NCI-H1930 (cell line): ENCODE measurements at regions not wholly inside any gene's neighbourhood (a gene's known extent, or its start where the extent isn't known, plus 50 kb on each side); places are given as distances from the start of the nearest gene placed in this dataset.
"Not testable (repeated sequence)": the region's sequence is repeated elsewhere in the genome, so short reads cannot be mapped to it uniquely, and the experiment has no call there.

ENCODE experiments used
- DNase-seq, 2 experiments: peaks; one replicate each; lab custom pipeline; 2025; lab: John Stamatoyannopoulos, UW

GRCh38 chr4:103853146-103853545 is 133.4 kb upstream of the TACR3 start:
- DNase-seq = no peak

- DNase-seq = no peak
Measured at GRCh38 chr4:103845075-103845474, 125.3 kb upstream of the TACR3 start.

- DNase-seq = no peak
Measured at GRCh38 chr4:103842637-103843239, 123.0 kb upstream of the TACR3 start.

GRCh38 chr4:103842076-103842475 is 122.3 kb upstream of the TACR3 start:
- no peak for DNase-seq

GRCh38 chr4:103810308-103810707 is 90.5 kb upstream of the TACR3 start:
- not testable (repeated sequence) for DNase-seq

GRCh38 chr4:103802766-103803165 is 83.0 kb upstream of the TACR3 start:
- DNase-seq = no peak

GRCh38 chr4:103787057-103787456 is 67.3 kb upstream of the TACR3 start:
- DNase-seq = no peak

- no peak for DNase-seq
Measured at GRCh38 chr4:103786593-103786992, 66.8 kb upstream of the TACR3 start.

GRCh38 chr4:103786014-103786413 is 66.2 kb upstream of the TACR3 start:
- no peak for DNase-seq

GRCh38 chr4:103778221-103778620 is 58.4 kb upstream of the TACR3 start:
- DNase-seq = no peak

GRCh38 chr4:103774326-103774825 is 54.6 kb upstream of the TACR3 start:
- DNase-seq = no peak

- no peak for DNase-seq
Measured at GRCh38 chr4:103773691-103774231, 54.0 kb upstream of the TACR3 start.
